ENCODE measurements at regions not wholly inside any gene's neighbourhood (a gene's known extent, or its start where the extent isn't known, plus 50 kb on each side); places are given as distances from the start of the nearest gene placed in this dataset.

- Histone ChIP-seq H3K79me2 (ENCODE audit: insufficient read depth, low read length) (no peaks in the 10 kb centered on the region), H3K9me3 (ENCODE audit: insufficient read depth, low read length) (no peaks in the 10 kb centered on the region), H2AFZ (ENCODE audit: low read depth, low read length, severe bottlenecking) (no peak overlapping the region), H3K4me3 (ENCODE audit: insufficient read depth, low read length, poor library complexity, severe bottlenecking) (no peak overlapping the region), H3F3A (ENCODE audit: insufficient read depth) (no peaks in the 10 kb centered on the region), H3K27ac (ENCODE audit: low read depth, low read length) (no peak overlapping the region), H3K9ac (ENCODE audit: low read length) (no peak overlapping the region), H3K27me3 (ENCODE audit: low read length) (0 out of 2 replicates have a peak, but pooled peaks cover under 1% of the 10 kb centered on the region), H3K36me3 (ENCODE audit: low read length) (no peaks in the 10 kb centered on the region), H3K4me2 (ENCODE audit: low read depth, low read length, poor library complexity, severe bottlenecking) (no peak overlapping the region), H4K20me1 (ENCODE audit: low read depth, low read length) (no peaks in the 10 kb centered on the region), H3K9me2 (replicated peaks; ENCODE audit: insufficient read depth, low read length) (no peaks in the 10 kb centered on the region; the same call in 1 of the 2 replicates)
- no peak for TF ChIP-seq CTCF (IDR thresholded peaks at IDR 0.05; ENCODE audit: insufficient read depth, low read length, poor library complexity, severe bottlenecking)
- TF ChIP-seq EZH2phosphoT487 (conservative IDR thresholded peaks at IDR 0.05; ENCODE audit: low read length) = no peak
Observed at GRCh38 chr3:28923994-28924393, 356.9 kb upstream of the RBMS3 start.

GRCh38 chr3:28924744-28925360 lies 356.0 kb upstream of the RBMS3 start:
- no peaks in the 10 kb centered on the region; the same call in 1 of the 2 replicates for H3K9me2 ChIP-seq (replicated peaks; ENCODE audit: insufficient read depth, low read length)
- H3K9me3 ChIP-seq (ENCODE audit: insufficient read depth, low read length) = no peaks in the 10 kb centered on the region
- H3K36me3 ChIP-seq (ENCODE audit: low read length) = no peaks in the 10 kb centered on the region
- H2AFZ ChIP-seq (ENCODE audit: low read depth, low read length, severe bottlenecking) = no peak overlapping the region
- H3F3A ChIP-seq (ENCODE audit: insufficient read depth) = no peaks in the 10 kb centered on the region
- no peak for TF ChIP-seq EZH2phosphoT487 (conservative IDR thresholded peaks at IDR 0.05; ENCODE audit: low read length)
- H3K4me2 ChIP-seq (ENCODE audit: low read depth, low read length, poor library complexity, severe bottlenecking) = no peak overlapping the region
- H3K9ac ChIP-seq (ENCODE audit: low read length) = no peak overlapping the region
- H4K20me1 ChIP-seq (ENCODE audit: low read depth, low read length) = no peaks in the 10 kb centered on the region
- H3K27ac ChIP-seq (ENCODE audit: low read depth, low read length) = no peak overlapping the region
- no peak overlapping the region for H3K4me3 ChIP-seq (ENCODE audit: insufficient read depth, low read length, poor library complexity, severe bottlenecking)
- no peaks in the 10 kb centered on the region for H3K79me2 ChIP-seq (ENCODE audit: insufficient read depth, low read length)
- no peaks in the 10 kb centered on the region for H3K27me3 ChIP-seq (ENCODE audit: low read length)

- H3K9ac ChIP-seq (ENCODE audit: low read length) = no peak overlapping the region
- H2AFZ ChIP-seq (ENCODE audit: low read depth, low read length, severe bottlenecking) = no peak overlapping the region
- H3K79me2 ChIP-seq (ENCODE audit: insufficient read depth, low read length) = no peaks in the 10 kb centered on the region
- no peaks in the 10 kb centered on the region for H3K27me3 ChIP-seq (ENCODE audit: low read length)
- H3K36me3 ChIP-seq (ENCODE audit: low read length) = no peaks in the 10 kb centered on the region
- TF ChIP-seq EZH2phosphoT487 (conservative IDR thresholded peaks at IDR 0.05; ENCODE audit: low read length) = no peak
- no peak for TF ChIP-seq CTCF (IDR thresholded peaks at IDR 0.05; ENCODE audit: insufficient read depth, low read length, poor library complexity, severe bottlenecking)
- no peaks in the 10 kb centered on the region for H4K20me1 ChIP-seq (ENCODE audit: low read depth, low read length)
- H3K27ac ChIP-seq (ENCODE audit: low read depth, low read length) = no peak overlapping the region
- H3F3A ChIP-seq (ENCODE audit: insufficient read depth) = no peaks in the 10 kb centered on the region
- H3K4me2 ChIP-seq (ENCODE audit: low read depth, low read length, poor library complexity, severe bottlenecking) = no peak overlapping the region
- H3K4me3 ChIP-seq (ENCODE audit: insufficient read depth, low read length, poor library complexity, severe bottlenecking) = no peak overlapping the region
- H3K9me3 ChIP-seq (ENCODE audit: insufficient read depth, low read length) = no peaks in the 10 kb centered on the region
- no peaks in the 10 kb centered on the region for H3K9me2 ChIP-seq (replicated peaks; ENCODE audit: insufficient read depth, low read length)
Observed at GRCh38 chr3:28933337-28933736, 347.5 kb upstream of the RBMS3 start.

GRCh38 chr3:28934126-28934813 lies 346.6 kb upstream of the RBMS3 start:
- no peak for TF ChIP-seq EZH2phosphoT487 (conservative IDR thresholded peaks at IDR 0.05; ENCODE audit: low read length)
- TF ChIP-seq CTCF (IDR thresholded peaks at IDR 0.05; ENCODE audit: insufficient read depth, low read length, poor library complexity, severe bottlenecking) = no peak
- Histone ChIP-seq H4K20me1 (ENCODE audit: low read depth, low read length) (no peaks in the 10 kb centered on the region), H3K4me2 (ENCODE audit: low read depth, low read length, poor library complexity, severe bottlenecking) (no peak overlapping the region), H3K27ac (ENCODE audit: low read depth, low read length) (no peak overlapping the region), H3K4me3 (ENCODE audit: insufficient read depth, low read length, poor library complexity, severe bottlenecking) (no peak overlapping the region), H3K9me2 (replicated peaks; ENCODE audit: insufficient read depth, low read length) (no peaks in the 10 kb centered on the region), H2AFZ (ENCODE audit: low read depth, low read length, severe bottlenecking) (no peak overlapping the region), H3F3A (ENCODE audit: insufficient read depth) (no peaks in the 10 kb centered on the region), H3K27me3 (ENCODE audit: low read length) (no peaks in the 10 kb centered on the region), H3K79me2 (ENCODE audit: insufficient read depth, low read length) (no peaks in the 10 kb centered on the region), H3K36me3 (ENCODE audit: low read length) (no peaks in the 10 kb centered on the region), H3K9me3 (ENCODE audit: insufficient read depth, low read length) (no peaks in the 10 kb centered on the region), H3K9ac (ENCODE audit: low read length) (no peak overlapping the region)
